Suprapubic skin (tissue), 4 donors: ENCODE measurements at regions not wholly inside any gene's neighbourhood (a gene's known extent, or its start where the extent isn't known, plus 50 kb on each side); places are given as distances from the start of the nearest gene placed in this dataset.
"Not testable (repeated sequence)": the region's sequence is repeated elsewhere in the genome, so short reads cannot be mapped to it uniquely, and the experiment has no call there.

Experiments
- DNase-seq, 2 donors: peaks; one replicate each; pipeline ENCODE4 v3.0.0-alpha.2; 2019; ENCODE audit warnings: low spot score in 2 of 2
- H3K27ac ChIP-seq: fragments of 200-600 bp; sonication (generic); one replicate; pipeline ENCODE4 v1.5.1; 2019
- H3K27me3 ChIP-seq: fragments of 200-600 bp; sonication (generic); one replicate; pipeline ENCODE4 v1.5.1; 2019
- H3K36me3 ChIP-seq: fragments of 200-600 bp; sonication (generic); one replicate; pipeline ENCODE4 v1.5.1; 2019
- H3K4me1 ChIP-seq: fragments of 200-600 bp; sonication (generic); one replicate; pipeline ENCODE4 v1.5.1; 2019
- H3K4me3 ChIP-seq: fragments of 200-600 bp; sonication (generic); one replicate; pipeline ENCODE4 v1.5.1; 2019; ENCODE audit warnings: mild to moderate bottlenecking
- H3K9me3 ChIP-seq: fragments of 200-600 bp; sonication (generic); one replicate; pipeline ENCODE4 v1.5.1; 2019
- EP300 ChIP-seq: sonication (generic); formaldehyde crosslinking; IDR thresholded peaks from one replicate; pipeline ENCODE4 v1.6.1; 2017; ENCODE audit warnings: antibody characterized with exemption
- POLR2A ChIP-seq, 2 donors: fragments of 450-650 bp; IDR thresholded peaks; one replicate each; pipeline ENCODE4 v1.6.1; 2017; ENCODE audit warnings: antibody characterized with exemption in 2 of 2, mild to moderate bottlenecking in 2 of 2, moderate library complexity in 2 of 2
- POLR2AphosphoS5 ChIP-seq, 3 donors: sonication (generic); formaldehyde crosslinking; IDR thresholded peaks; one replicate each; pipeline ENCODE4 v1.6.1; 2017; ENCODE audit warnings: antibody characterized with exemption in 3 of 3
- WGBS: methylation state at CpG from one replicate; pipeline ENCODE4 v1.1.5; 2018; 5-methylcytosine and 5-hydroxymethylcytosine counted together
- TF ChIP-seq, protein P1 (sequence below), 2 donors: fragments of 200-600 bp in 1 of 2; fragments of 450-650 bp in 1 of 2; sonication (generic) in 1 of 2; IDR thresholded peaks; one replicate each; pipeline ENCODE4 v1.5.1; 2016 to 2019; ENCODE audit warnings: antibody characterized with exemption in 2 of 2, mild to moderate bottlenecking in 1 of 2, moderate library complexity in 1 of 2

DNA sequence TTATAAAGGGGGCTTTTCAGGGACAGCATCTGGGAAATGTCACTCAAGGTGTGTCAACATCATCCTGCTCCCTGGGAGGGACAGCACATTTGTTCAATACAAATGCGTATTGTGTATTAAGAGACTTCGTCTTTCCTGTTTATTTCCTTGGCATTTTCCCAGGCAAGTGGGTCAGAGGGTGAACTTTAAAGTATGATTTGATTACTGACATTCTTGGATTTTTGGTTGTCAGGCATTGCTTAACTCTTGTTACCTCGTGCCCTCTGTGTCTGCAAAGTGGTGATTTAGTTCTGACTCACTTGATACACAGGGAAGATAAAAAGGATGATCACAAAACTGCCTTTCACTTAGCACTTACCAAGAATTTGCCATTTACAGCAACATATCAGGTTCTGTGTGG, 292.7 kb downstream of the SUCLA2 start:
- Histone ChIP-seq H3K4me3 (no peak overlapping the region), H3K9me3 (no peaks in the 10 kb centered on the region), H3K27ac (no peak overlapping the region), H3K27me3 (no peaks in the 10 kb centered on the region), H3K4me1 (no peaks in the 10 kb centered on the region), H3K36me3 (no peaks in the 10 kb centered on the region)
- TF ChIP-seq, protein P1, sequence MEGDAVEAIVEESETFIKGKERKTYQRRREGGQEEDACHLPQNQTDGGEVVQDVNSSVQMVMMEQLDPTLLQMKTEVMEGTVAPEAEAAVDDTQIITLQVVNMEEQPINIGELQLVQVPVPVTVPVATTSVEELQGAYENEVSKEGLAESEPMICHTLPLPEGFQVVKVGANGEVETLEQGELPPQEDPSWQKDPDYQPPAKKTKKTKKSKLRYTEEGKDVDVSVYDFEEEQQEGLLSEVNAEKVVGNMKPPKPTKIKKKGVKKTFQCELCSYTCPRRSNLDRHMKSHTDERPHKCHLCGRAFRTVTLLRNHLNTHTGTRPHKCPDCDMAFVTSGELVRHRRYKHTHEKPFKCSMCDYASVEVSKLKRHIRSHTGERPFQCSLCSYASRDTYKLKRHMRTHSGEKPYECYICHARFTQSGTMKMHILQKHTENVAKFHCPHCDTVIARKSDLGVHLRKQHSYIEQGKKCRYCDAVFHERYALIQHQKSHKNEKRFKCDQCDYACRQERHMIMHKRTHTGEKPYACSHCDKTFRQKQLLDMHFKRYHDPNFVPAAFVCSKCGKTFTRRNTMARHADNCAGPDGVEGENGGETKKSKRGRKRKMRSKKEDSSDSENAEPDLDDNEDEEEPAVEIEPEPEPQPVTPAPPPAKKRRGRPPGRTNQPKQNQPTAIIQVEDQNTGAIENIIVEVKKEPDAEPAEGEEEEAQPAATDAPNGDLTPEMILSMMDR (IDR thresholded peaks at IDR 0.05), result no peak
- TF ChIP-seq EP300 (no peak), POLR2AphosphoS5 (IDR thresholded peaks at IDR 0.05) (no peak), POLR2A (IDR thresholded peaks at IDR 0.05) (no peak)
- no peak for DNase-seq
- WGBS, result 53% methylated on average over 3 of the region's 3 CpGs

DNA sequence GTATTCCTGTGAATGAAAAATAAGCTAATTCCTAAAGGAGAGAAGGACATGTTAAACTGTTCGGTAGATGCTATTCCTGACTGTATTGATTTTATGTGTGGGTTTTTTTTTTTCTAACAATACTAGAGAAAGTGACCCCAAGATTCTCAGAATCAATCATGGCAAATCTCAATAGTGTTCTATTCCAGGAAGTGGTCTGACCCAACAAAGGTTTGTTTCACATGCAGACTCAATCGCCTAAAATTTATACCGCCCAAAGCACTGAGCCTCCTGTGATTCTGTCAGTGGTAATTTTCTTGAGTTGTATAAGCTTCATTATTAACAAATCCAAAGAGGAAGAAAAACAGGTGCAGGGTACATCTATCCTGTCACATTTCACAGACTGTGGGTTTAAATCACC, 293.7 kb downstream of the SUCLA2 start:
- no peaks in the 10 kb centered on the region for H3K27me3 ChIP-seq
- no peaks in the 10 kb centered on the region for H3K9me3 ChIP-seq
- H3K27ac ChIP-seq, result no peak overlapping the region
- no peak for DNase-seq
- WGBS, result 71% methylated on average over 3 of the region's 3 CpGs
- no peaks in the 10 kb centered on the region for H3K36me3 ChIP-seq
- H3K4me1 ChIP-seq, result no peaks in the 10 kb centered on the region
- TF ChIP-seq POLR2A (IDR thresholded peaks at IDR 0.05) (no peak), EP300 (no peak), POLR2AphosphoS5 (IDR thresholded peaks at IDR 0.05) (no peak)
- TF ChIP-seq, protein P1 (IDR thresholded peaks at IDR 0.05), result no peak
- no peak overlapping the region for H3K4me3 ChIP-seq

GRCh38 chr13:47705185-47705584, 295.9 kb downstream of the SUCLA2 start:
- Histone ChIP-seq H3K9me3 (no peaks in the 10 kb centered on the region), H3K4me1 (no peaks in the 10 kb centered on the region), H3K27ac (no peak overlapping the region), H3K4me3 (no peak overlapping the region), H3K36me3 (no peaks in the 10 kb centered on the region), H3K27me3 (no peaks in the 10 kb centered on the region)
- WGBS, result 79% methylated on average over 4 of the region's 4 CpGs
- no peak for DNase-seq
- TF ChIP-seq, protein P1 (IDR thresholded peaks at IDR 0.05), result no peak
- TF ChIP-seq EP300 (no peak), POLR2AphosphoS5 (IDR thresholded peaks at IDR 0.05) (no peak), POLR2A (IDR thresholded peaks at IDR 0.05) (no peak)

- Histone ChIP-seq H3K27me3 (no peaks in the 10 kb centered on the region), H3K27ac (no peak overlapping the region), H3K4me3 (no peak overlapping the region), H3K4me1 (no peaks in the 10 kb centered on the region), H3K9me3 (no peaks in the 10 kb centered on the region), H3K36me3 (no peaks in the 10 kb centered on the region)
- TF ChIP-seq POLR2AphosphoS5 (IDR thresholded peaks at IDR 0.05) (no peak), POLR2A (IDR thresholded peaks at IDR 0.05) (no peak), EP300 (no peak)
- TF ChIP-seq, protein P1 (IDR thresholded peaks at IDR 0.05), result no peak
- 77% methylated on average over 3 of the region's 3 CpGs for WGBS
- DNase-seq, result no peak
Measured at GRCh38 chr13:47696674-47697073, 304.4 kb downstream of the SUCLA2 start.

DNA sequence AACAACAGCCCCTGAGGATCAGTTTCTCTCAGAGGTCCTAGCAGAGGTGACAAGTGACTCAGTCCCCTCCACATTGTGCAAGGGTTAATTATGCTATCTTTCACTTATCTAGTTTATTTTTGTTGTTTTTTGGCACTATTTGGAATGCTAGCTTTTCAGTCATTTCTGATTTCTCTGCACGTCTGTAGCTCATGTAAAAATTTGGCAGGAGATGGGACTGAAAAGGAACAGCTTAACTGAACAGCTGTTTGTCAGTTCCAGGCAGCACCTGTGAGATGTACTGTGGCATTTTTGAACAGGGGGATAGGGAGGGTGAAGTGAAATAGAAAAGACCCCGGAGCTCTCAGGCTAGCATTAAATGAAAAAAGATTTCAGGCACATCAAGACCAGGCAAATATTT, 313.5 kb downstream of the SUCLA2 start:
- Histone ChIP-seq H3K4me3 (no peak overlapping the region), H3K4me1 (no peaks in the 10 kb centered on the region), H3K9me3 (no peaks in the 10 kb centered on the region), H3K36me3 (no peaks in the 10 kb centered on the region), H3K27ac (no peak overlapping the region), H3K27me3 (no peaks in the 10 kb centered on the region)
- no peak for TF ChIP-seq POLR2AphosphoS5 (IDR thresholded peaks at IDR 0.05)
- TF ChIP-seq POLR2A (IDR thresholded peaks at IDR 0.05), result no peak
- TF ChIP-seq EP300, result no peak
- TF ChIP-seq, protein P1 (IDR thresholded peaks at IDR 0.05), result no peak
- WGBS, result 42% methylated on average over 2 of the region's 2 CpGs
- no peak for DNase-seq

GRCh38 chr13:47685156-47685555, 315.9 kb downstream of the SUCLA2 start:
- not testable (repeated sequence) for H3K36me3 ChIP-seq, H3K4me1 ChIP-seq, DNase-seq

More at GRCh38 chr13:47685156-47685555, 315.9 kb downstream of the SUCLA2 start:
- H3K27me3 ChIP-seq, H3K9me3 ChIP-seq, H3K27ac ChIP-seq, H3K4me3 ChIP-seq: not testable (repeated sequence)
- 90% methylated on average over 2 of the region's 2 CpGs for WGBS
